ENCODE measurements at regions not wholly inside any gene's neighbourhood (a gene's known extent, or its start where the extent isn't known, plus 50 kb on each side); places are given as distances from the start of the nearest gene placed in this dataset.

DNA sequence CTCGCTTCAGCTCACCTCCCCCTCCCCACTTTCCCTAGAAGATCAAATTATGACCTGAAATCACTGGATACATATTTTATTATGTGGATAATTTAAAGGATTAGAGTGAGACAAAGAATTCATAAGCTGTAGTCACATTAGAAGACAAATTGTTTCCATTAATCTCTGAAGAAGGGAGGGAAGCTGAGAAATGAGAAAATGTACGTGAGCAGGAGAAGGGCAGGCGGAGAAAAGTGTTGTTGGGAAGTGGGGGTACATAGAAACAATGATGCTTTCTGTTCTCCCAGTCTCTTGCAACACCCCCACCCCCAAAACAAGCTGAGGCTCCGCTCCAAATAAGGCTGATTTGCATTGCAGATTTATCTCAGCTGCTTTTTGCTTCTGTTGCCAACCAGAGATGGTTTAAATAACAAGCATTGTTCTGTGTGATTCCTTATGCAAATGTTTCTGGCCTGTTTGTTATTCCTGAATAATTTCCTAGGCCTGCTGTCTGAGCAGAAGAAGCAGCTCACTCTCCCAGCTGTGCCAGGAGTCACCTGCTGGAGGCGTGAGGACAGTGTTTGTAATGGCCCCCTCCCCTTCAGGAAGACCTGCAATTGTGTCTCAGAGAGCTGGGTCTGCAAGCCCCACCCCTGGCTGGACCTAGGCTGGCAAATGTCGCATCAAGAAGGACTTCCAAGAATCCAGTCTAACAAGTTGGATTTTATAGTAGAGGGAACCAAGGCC is 121.8 kb upstream of the TNR start:
- no peak for DNase-seq

DNA sequence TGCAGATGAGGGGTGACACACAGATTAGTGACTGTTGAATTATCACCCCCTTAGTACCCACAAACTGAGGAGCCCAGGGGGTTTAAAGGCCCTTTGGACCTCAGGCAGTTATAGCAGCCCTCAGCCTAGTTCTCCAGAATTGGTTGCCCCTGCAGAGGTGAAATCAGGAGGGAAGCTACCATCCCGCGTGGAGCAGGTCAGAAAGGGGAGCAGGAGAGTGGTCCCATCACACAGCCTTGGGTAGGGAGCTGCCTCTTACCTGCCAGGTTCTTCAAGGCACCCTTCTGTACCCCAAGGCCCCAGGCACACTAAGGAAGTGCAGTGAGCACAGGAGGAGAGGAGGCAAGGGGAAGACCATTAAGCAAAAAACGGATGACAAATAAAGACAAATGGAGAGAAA is 121.2 kb upstream of the TNR start:
- DNase-seq = no peak

DNA sequence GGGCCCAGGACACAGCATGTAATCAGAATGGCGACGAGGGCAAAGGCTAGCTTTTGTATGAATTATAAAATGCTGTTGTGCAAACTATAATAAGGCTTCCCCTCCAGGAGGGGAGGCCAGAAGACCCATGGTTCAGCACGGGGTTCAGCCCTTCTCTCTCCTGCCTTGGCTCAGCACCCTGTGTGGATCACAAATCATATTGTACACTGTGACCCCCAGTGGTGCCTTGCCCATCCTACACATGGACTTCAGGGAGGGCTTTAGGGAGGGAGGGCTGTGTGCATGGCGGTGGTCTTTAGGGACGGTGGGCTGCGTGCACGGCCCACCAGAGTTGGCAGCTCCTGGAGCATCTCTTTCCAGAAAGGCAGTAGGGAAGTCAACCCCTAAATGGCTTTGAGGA is 120.8 kb upstream of the TNR start:
- no peak for DNase-seq

- no peak for DNase-seq
Measured at GRCh38 chr1:175863299-175864050, 120.1 kb upstream of the TNR start.

DNA sequence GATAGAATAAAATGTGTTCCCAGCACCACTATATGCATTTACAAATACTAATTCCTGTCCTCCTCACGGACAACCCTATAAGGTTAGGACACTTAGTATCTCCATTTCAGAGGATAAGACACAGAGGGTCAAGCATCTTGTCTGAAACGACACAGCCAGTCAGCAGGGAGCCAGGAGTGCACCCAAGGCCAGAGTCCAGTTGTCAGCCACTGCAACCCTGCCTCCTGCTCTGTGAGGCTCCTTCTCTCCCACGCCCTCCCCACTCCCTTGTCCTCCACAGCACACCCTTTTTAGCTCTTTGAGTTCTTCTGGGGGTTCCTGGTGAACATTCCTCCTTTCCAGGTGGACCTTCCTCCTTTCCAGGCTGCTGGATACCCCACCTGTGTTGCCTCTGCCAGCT is 119.0 kb upstream of the TNR start:
- no peak for DNase-seq

- DNase-seq = no peak
Measured at GRCh38 chr1:175861626-175862367, 118.4 kb upstream of the TNR start.

- no peak for DNase-seq
Measured at GRCh38 chr1:175857756-175858155, 114.4 kb upstream of the TNR start.

DNA sequence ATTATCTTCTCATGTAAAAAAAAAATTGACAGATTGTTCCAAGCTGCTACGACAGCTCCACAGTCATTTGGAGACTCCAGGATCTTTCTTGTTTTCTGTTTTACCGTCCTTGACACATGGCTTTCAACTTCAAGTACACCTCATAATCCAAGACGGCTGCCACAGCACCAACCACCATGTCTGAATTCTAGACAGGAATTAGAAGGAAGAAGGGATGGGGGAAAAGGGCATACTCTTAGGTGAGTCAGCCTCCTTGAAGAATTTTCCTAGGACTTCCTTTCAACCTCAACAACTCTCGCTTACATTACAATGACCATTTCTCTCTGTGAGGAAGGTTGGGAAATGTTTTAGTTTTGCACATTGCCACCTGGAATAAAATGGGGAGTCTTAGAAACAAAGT is 110.3 kb upstream of the TNR start:
- DNase-seq = no peak

DNA sequence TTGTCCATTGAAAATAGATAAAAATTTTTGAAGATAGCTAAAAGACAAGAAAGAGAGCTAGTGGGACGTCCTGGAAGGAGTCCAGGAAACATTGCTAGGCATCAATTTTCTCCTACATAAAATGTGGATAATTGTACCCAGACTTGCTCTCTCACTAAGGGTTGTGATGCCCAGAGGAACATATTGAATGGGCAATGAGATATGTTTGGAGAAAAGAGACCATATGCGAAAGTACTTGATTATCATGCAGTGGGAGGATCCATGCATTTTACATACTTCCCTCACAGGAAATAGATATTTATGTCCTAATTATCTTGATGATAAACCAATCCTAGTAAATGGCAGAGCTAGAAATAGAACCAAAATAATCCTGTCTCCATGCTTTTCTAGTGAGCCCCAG is 108.4 kb upstream of the TNR start:
- no peak for DNase-seq

GRCh38 chr1:175848329-175848728 is 104.9 kb upstream of the TNR start:
- no peak for DNase-seq

DNA sequence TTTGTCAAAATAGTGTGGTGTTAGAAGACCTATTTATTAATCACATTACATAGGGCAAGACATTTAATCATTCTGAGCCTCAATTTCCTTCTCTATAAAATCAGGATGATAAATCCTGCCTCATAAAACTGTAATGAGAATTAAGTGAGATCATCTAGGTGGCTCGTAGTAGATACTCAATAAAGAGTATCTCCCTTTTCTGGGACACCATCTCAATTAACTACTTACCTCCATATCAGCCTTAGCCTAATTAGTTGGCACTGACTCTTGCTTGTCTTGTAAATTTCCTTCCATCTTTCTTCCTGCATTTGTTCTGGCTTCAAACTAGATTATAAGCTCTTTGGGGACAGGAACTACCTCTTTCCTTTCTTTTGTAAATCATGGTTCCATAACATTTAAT is 102.6 kb upstream of the TNR start:
- no peak for DNase-seq

DNA sequence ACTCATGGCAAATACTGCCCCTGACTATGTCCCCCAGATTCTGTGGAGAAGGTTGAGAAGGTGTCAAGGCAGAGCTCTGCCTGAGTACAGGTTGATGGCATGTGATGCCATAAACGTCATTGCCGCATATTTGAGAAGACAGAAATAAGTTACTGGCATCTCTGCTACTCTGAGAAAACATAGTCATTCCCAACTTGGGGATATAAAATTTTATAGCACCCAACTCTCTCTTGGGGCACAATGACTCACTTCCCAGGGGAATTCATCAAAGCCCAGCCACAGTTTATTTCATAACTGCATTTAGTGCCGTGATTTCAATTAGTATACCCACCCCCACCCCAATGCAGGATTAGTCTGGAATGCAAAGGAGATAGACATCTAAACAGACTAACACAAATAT is 101.9 kb upstream of the TNR start:
- no peak for DNase-seq

DNA sequence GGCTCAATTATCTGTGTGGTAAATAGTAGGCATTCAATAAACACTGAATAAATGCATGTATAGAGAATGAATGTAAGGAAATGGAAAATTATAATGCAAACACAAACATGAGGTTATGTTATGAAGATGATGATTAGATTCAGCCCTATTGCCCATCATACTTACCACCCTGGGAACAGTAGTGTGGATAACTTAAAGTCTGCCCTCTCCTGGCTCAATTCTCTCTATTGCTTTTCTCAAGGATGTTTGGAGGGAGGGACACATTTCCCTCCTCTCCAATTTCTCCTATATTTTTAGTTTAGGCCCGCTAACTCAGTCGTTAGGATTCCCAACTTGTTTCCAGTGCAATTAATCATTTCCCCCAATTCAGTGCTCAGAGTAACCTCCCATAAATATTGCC is 101.5 kb upstream of the TNR start:
- DNase-seq = no peak

- DNase-seq = no peak
Measured at GRCh38 chr1:175842550-175842949, 99.2 kb upstream of the TNR start.

DNA sequence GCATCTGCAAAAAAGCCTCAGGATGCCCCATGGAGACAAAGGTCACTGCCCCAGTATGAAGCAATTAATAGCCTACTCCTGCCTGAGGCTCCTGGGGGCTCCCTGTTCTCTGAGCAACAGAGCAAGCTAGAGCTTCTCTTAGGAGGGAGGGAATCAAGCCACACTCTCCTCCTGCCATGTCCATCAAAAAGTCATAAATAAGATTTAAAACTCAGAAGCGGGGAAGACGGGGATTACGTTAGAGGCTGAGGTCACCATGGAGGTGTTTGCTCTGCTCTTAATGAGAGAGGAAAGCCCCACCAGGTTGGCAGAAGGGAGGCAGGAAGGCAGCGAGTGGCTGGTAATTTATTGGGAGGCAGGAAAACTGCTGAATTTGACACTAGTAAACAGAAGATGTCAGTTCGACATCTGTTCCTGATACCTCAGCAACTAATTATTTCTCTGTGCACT is 98.4 kb upstream of the TNR start:
- no peak for DNase-seq

- DNase-seq = no peak
Measured at GRCh38 chr1:175840787-175841186, 97.4 kb upstream of the TNR start.

- DNase-seq = no peak
Measured at GRCh38 chr1:175839779-175840669, 96.6 kb upstream of the TNR start.

DNA sequence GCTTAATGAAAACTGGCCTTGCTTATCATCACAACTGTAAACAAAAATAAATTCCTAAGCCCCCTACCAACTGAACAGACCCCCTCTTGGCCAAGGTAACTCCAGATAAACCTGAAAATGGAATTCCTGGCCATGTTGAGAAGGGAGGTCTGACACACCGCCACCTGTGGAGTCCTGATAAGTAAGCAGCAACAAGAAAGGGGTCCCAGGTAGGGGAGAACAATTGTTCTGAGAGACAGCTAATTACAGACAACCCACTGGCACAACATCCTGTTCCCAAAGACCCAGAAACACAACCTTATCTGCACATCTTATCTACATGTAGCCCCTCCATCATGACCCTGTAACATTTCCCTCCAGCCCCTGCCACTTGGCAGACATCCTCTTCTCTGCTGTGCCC is 91.2 kb upstream of the TNR start:
- no peak for DNase-seq

- no peak for DNase-seq
Measured at GRCh38 chr1:175833951-175834350, 90.6 kb upstream of the TNR start.

DNA sequence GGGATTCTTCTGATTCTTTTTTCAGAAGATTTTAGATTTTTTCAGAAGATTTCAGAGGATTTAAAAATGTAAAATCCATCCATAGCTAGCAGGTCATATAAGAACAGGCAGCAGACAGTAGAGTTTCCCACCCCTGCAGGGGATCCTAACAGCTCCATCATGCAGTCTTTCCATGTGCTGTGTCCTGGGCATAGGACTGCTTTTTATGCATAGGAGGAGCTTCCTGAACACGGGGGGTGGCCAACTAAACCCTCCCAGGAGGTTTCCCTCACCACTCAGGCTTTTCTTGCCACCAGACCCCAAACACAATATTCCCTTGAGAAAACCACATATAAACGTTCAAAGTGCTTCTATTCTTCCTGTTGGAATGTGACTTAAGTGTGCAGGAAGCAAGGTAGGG is 90.1 kb upstream of the TNR start:
- DNase-seq = no peak

GRCh38 chr1:175830500-175830899 is 87.1 kb upstream of the TNR start:
- no peak for DNase-seq

- no peak for DNase-seq
Measured at GRCh38 chr1:175829845-175830244, 86.5 kb upstream of the TNR start.

Data from muscle of arm (tissue), 1 donor.